H54 (cell line): ENCODE measurements at regions not wholly inside any gene's neighbourhood (a gene's known extent, or its start where the extent isn't known, plus 50 kb on each side); places are given as distances from the start of the nearest gene placed in this dataset.

Experiments used
- DNase-seq: peaks from one replicate; pipeline ENCODE4 v3.0.0; 2011; ENCODE audit warnings: low spot score, mixed read lengths; ENCODE audit not compliant: insufficient read length
- FAIRE-seq: peaks from 3 replicates; lab custom pipeline; 2011; peaks lifted over from hg19 to GRCh38; lab: Jason Lieb, UNC
- POLR2A ChIP-seq: IDR thresholded peaks from 2 replicates; pipeline ENCODE4 v1.6.1; 2011; ENCODE audit warnings: low read depth, mild to moderate bottlenecking, low read length

DNA sequence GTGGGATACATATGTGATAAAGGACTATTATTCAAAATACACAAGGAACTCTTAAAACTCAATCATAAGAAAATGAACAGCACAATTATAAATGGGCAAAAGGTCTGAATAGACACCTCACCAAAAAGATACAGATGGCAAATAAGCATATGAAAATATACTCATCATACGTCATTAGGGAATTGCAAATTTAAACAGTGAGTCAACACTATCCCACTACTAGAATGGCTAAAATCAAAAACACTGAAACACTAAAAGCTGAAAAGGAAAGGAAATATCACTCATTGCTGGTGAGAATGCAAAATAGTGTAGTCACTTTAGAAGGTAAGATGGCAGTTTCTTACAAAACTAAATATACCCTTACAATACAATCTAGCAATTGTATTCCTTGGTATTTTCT, 597.0 kb upstream of the PABPC4L start:
- FAIRE-seq (no peak), DNase-seq (no peak)
- no peak for TF ChIP-seq POLR2A

DNA sequence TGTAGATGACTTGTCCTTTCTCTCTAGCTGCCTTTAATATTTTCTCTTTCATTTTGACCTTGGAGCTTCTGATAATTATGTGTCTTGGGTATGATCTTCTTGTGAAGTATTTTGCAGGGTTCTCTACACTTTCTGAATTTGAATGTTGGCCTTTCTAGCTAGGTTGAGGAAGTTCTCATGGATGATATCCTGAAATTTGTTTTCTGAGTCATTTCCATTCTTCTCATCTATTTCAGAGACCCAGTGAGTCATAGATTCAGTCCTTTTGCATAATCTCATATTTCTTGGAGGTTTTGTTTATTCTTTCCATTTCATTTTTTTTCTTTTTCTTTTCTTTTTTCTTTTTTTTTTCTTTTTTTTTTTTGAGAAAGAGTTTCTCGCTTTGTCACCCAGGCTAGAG, 585.7 kb upstream of the PABPC4L start:
- FAIRE-seq (no peak), DNase-seq (no peak)
- no peak for TF ChIP-seq POLR2A

GRCh38 chr4:134780244-134780643, 578.7 kb upstream of the PABPC4L start:
- no peak for TF ChIP-seq POLR2A
- DNase-seq (no peak), FAIRE-seq (no peak)

- no peak for TF ChIP-seq POLR2A
- DNase-seq = no peak
- FAIRE-seq = no peak
These were observed 576.0 kb upstream of the PABPC4L start for GRCh38 chr4:134777606-134778005.

DNA sequence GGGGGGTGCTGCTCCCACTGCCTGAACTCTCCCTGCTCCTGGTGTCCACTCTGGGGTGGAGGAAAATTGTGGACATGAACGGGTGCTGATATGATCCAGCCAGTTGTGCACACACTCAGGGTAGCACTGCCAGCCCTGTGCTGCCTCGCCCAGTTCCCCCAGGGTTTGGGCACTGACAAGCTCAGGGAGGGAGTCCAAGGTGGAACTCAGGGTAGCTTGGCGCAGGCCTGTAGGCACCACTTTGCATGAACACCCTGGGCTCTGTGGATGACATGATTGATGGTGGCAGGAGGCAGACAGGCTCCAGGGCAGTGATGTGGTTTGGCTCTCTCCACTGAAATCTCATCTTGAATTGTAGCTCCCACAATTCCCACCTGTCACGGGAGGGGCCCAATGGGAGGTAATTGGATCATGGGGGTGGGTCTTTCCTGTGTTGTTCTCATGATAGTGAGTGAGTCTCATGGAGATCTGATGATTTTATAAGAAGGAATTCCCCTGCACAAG, 572.0 kb upstream of the PABPC4L start:
- DNase-seq (no peak), FAIRE-seq (no peak)
- no peak for TF ChIP-seq POLR2A

DNA sequence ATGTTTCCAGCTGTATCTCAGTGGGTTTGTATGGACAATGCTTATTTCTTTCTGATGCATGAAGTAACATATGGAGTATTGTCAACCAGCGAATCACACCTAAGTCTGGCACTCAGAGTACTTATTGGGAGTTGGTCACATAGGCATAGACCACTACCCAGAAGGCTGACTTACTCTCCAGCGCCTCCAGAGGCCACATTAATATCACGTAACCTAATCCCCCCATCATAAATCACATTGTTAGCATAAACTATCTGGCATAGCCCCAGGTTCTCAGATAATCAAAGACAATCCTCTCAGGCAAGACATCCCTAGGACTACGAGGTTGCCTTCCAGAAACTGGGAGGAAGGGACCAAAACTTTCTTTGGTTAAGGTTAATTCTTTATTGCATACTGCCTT, 560.5 kb upstream of the PABPC4L start:
- no peak for TF ChIP-seq POLR2A
- FAIRE-seq = no peak
- DNase-seq = no peak

- FAIRE-seq (no peak), DNase-seq (no peak)
- TF ChIP-seq POLR2A = no peak
These were observed 554.8 kb upstream of the PABPC4L start for GRCh38 chr4:134756421-134756820.

DNA sequence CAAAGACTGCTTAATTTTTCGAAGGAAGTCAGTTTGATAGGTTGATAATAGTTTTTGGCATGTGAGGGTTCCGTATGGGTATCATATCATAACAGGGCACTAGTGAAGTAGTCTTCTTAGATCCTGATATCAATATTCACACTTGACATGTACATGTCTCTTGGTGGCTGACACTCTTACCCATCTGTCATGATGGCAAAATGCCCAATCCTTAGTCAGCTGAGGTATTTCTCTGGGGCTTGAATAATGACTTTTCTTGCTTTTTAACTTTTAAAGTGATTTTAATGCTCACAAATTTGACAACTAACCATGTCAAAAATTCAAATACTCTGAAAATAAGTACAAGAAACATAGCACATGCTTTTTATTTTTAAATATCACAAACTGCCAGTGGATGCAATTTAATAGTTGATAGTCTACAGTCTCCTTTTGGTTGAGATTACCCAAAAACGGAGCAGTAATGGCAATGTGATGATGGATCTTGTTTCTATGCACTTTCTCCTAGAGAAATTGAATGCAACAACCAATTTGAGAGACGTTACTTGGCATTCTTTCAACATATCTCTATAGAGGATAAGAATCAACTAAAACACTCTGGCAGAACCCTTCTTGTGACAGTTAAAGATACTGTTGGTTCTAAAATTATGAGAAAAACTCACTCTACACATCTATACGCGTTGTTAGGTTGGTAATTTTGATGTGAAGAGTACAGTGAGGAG, 552.9 kb upstream of the PABPC4L start:
- no peak for TF ChIP-seq POLR2A
- DNase-seq (no peak), FAIRE-seq (no peak)

GRCh38 chr4:134753390-134753789, 551.8 kb upstream of the PABPC4L start:
- no peak for DNase-seq
- no peak for FAIRE-seq
- no peak for TF ChIP-seq POLR2A

GRCh38 chr4:134747108-134747805, 545.7 kb upstream of the PABPC4L start:
- no peak for FAIRE-seq
- DNase-seq = no peak
- no peak for TF ChIP-seq POLR2A

DNA sequence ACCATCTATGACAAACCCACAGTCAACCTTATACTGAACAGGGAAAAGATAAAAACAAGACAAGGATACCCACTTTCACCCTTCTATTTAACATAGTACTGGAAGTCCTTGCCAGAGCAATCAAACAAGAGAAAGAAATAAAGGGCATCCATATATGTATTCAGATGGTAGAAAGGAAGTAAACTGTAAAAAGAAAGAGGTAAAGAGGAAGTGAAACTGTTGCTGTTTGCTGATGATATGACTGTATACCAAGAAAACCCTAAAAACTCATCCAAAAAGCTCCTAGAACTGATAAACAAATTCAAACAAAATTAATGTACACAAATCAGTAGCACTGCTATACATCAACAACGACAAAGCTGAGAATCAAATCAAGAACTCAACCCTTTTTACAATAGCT, 538.7 kb upstream of the PABPC4L start:
- FAIRE-seq = no peak
- DNase-seq = no peak
- no peak for TF ChIP-seq POLR2A

GRCh38 chr4:134735901-134736300, 534.3 kb upstream of the PABPC4L start:
- DNase-seq (no peak), FAIRE-seq (no peak)
- no peak for TF ChIP-seq POLR2A

DNA sequence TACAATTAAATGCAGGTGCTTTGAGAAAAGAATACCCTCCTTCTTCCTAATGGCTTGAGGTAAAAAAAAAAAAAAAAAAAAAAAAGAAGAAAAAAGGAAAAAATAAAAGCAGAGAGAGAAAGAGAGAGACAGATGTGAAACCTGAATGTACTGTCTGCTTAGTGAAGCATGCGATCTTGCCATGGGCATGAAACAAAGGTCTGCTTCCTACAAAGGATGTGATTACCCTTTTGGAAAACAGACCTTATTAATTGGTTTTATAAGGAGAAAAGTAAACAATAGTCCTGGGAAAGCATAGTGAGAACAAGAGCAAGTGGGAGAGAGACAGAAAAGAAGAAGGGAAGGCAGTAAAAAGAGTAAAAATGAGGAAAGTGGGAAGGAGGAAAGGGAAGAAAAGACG, 526.1 kb upstream of the PABPC4L start:
- no peak for FAIRE-seq
- no peak for TF ChIP-seq POLR2A
- DNase-seq = no peak

DNA sequence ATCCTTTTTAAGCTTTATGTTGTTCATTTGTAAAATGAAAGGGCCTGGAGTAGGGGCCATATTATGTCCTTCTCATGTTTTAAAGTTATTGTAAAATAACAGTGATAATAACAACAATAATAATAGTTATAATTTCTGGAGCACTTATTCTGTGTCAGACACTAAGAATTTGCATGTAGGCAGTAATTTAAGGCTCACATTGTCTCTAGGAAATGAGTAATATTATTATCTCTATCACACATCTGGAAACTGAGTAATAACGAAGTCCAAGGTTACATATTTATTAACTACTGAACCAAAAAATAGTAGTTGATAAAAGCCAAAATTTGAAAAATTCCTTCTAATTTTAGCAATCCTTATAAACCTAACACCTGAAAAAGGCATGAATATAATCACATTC, 520.7 kb upstream of the PABPC4L start:
- FAIRE-seq = no peak
- DNase-seq = no peak
- no peak for TF ChIP-seq POLR2A

DNA sequence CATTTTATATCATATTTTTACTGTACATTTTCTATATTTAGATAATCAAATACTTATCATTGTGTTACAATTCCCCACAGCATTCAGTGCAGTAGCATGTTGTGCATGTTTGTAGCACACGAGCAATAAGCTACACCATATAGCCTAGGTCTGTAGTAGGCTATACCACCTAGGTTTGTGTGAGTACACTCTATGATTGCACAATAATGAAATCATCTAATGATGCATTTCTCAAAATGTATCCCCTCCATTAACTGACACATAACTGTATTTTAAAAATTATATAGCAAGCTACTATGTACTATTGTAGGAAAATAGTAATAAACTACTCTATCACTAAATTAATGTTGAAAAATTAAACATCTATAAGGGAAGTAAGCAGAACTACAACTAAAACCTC, 518.4 kb upstream of the PABPC4L start:
- DNase-seq = no peak
- FAIRE-seq = no peak
- TF ChIP-seq POLR2A = no peak

DNA sequence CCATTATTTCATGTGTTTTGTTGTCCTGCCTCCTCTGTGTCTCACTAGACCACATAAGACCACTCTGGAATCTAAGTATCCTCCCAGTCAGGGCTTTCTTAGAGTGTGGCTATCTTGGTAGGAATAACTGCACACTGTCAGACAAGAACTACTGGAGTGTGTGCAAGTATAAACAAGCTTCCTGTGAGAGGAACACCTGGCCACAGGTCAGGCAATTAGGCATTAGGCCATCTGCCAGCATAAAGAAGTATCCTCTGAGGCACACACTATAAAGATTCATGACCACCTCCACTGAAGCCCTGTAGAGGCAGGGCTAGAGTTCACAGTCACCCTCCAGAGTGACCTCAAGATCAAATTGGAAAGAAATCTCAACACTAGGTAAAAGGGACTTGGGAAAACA, 507.0 kb upstream of the PABPC4L start:
- DNase-seq = no peak
- no peak for FAIRE-seq
- no peak for TF ChIP-seq POLR2A
